NCI-H1105 treated with DMSO at 0.1 percent for 48 hours (cell line): ENCODE measurements at regions not wholly inside any gene's neighbourhood (a gene's known extent, or its start where the extent isn't known, plus 50 kb on each side); places are given as distances from the start of the nearest gene placed in this dataset.
"Not testable (repeated sequence)": the region's sequence is repeated elsewhere in the genome, so short reads cannot be mapped to it uniquely, and the experiment has no call there.

Experiments
- DNase-seq: peaks from one replicate; lab custom pipeline; 2025; lab: John Stamatoyannopoulos, UW

- no peak for DNase-seq
These were observed 91.3 kb upstream of the DCLK2 start for GRCh38 chr4:149986917-149987316.

- peak; percentile 0 for DNase-seq
These were observed 90.7 kb upstream of the DCLK2 start for GRCh38 chr4:149987330-149988086.

GRCh38 chr4:149988087-149988410 is 90.2 kb upstream of the DCLK2 start:
- no peak for DNase-seq

GRCh38 chr4:149993030-149993429 is 85.2 kb upstream of the DCLK2 start:
- DNase-seq = no peak

- no peak for DNase-seq
These were observed 83.0 kb upstream of the DCLK2 start for GRCh38 chr4:149995134-149995756.

- no peak for DNase-seq
These were observed 80.3 kb upstream of the DCLK2 start for GRCh38 chr4:149997881-149998421.

GRCh38 chr4:149999485-150000074 is 78.7 kb upstream of the DCLK2 start:
- peak; percentile 21 for DNase-seq

- DNase-seq = no peak
These were observed 76.4 kb upstream of the DCLK2 start for GRCh38 chr4:150001815-150002214.

GRCh38 chr4:150002561-150002960 is 75.7 kb upstream of the DCLK2 start:
- DNase-seq = no peak

GRCh38 chr4:150004481-150004880 is 73.8 kb upstream of the DCLK2 start:
- DNase-seq = no peak

GRCh38 chr4:150005537-150005936 is 72.7 kb upstream of the DCLK2 start:
- DNase-seq = no peak

GRCh38 chr4:150006197-150006596 is 72.0 kb upstream of the DCLK2 start:
- no peak for DNase-seq

- no peak for DNase-seq
These were observed 70.7 kb upstream of the DCLK2 start for GRCh38 chr4:150007512-150007911.

GRCh38 chr4:150008546-150008945 is 69.7 kb upstream of the DCLK2 start:
- DNase-seq = no peak

- no peak for DNase-seq
These were observed 68.7 kb upstream of the DCLK2 start for GRCh38 chr4:150009533-150009932.

GRCh38 chr4:150010525-150011126 is 67.6 kb upstream of the DCLK2 start:
- peak; percentile 59 for DNase-seq

GRCh38 chr4:150012851-150013360 is 65.3 kb upstream of the DCLK2 start:
- no peak for DNase-seq

- not testable (repeated sequence) for DNase-seq
These were observed 62.3 kb upstream of the DCLK2 start for GRCh38 chr4:150015910-150016309.

- DNase-seq = not testable (repeated sequence)
These were observed 61.6 kb upstream of the DCLK2 start for GRCh38 chr4:150016621-150017020.

GRCh38 chr4:150018257-150018656 is 60.0 kb upstream of the DCLK2 start:
- no peak for DNase-seq

GRCh38 chr4:150021483-150021882 is 56.8 kb upstream of the DCLK2 start:
- no peak for DNase-seq

GRCh38 chr4:150023489-150023888 is 54.8 kb upstream of the DCLK2 start:
- DNase-seq = no peak

GRCh38 chr4:150026987-150027386 is 51.3 kb upstream of the DCLK2 start:
- not testable (repeated sequence) for DNase-seq
